ENCODE measurements at regions not wholly inside any gene's neighbourhood (a gene's known extent, or its start where the extent isn't known, plus 50 kb on each side); places are given as distances from the start of the nearest gene placed in this dataset.

DNA sequence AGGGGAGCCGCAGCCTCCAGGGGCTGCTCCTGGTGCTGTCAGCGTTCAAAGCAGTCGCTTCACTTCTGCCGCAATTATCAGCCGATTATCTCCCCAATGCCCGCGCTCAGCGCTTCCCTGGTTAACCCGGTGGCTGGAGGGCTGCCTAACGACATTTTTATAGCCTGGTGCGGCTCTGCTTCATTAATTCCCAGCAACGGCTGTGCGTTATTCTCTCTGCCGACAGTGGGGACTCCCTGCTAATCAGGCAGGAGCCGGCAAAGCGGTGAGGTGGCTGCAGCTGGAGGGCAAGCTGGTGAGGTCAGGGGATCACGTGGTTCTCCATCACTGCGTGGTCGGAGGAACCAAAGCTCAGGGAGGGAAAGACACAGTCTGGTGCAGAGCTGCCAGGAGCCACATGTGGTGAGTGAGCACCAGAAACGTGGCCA is 62.9 kb downstream of the GLRX5 start:
- Histone ChIP-seq H3K36me3 (no peaks in the 10 kb centered on the region), H3K4me1 (ENCODE audit: low read depth) (peaks cover 3% of the 10 kb centered on the region), H3K27me3 (peaks cover 21% of the 10 kb centered on the region), H3K27ac (no peak overlapping the region), H3K9me3 (ENCODE audit: low read depth) (no peaks in the 10 kb centered on the region), H3K4me3 (peak overlapping the region; percentile 13)
- DNase-seq (ENCODE audit: low read depth in 1 of 2, low spot score in 1 of 2): peak; percentile 10 to 62
- TF ChIP-seq, protein P1, sequence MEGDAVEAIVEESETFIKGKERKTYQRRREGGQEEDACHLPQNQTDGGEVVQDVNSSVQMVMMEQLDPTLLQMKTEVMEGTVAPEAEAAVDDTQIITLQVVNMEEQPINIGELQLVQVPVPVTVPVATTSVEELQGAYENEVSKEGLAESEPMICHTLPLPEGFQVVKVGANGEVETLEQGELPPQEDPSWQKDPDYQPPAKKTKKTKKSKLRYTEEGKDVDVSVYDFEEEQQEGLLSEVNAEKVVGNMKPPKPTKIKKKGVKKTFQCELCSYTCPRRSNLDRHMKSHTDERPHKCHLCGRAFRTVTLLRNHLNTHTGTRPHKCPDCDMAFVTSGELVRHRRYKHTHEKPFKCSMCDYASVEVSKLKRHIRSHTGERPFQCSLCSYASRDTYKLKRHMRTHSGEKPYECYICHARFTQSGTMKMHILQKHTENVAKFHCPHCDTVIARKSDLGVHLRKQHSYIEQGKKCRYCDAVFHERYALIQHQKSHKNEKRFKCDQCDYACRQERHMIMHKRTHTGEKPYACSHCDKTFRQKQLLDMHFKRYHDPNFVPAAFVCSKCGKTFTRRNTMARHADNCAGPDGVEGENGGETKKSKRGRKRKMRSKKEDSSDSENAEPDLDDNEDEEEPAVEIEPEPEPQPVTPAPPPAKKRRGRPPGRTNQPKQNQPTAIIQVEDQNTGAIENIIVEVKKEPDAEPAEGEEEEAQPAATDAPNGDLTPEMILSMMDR (IDR thresholded peaks at IDR 0.05; ENCODE audit: low read depth, low read length): no peak

DNA sequence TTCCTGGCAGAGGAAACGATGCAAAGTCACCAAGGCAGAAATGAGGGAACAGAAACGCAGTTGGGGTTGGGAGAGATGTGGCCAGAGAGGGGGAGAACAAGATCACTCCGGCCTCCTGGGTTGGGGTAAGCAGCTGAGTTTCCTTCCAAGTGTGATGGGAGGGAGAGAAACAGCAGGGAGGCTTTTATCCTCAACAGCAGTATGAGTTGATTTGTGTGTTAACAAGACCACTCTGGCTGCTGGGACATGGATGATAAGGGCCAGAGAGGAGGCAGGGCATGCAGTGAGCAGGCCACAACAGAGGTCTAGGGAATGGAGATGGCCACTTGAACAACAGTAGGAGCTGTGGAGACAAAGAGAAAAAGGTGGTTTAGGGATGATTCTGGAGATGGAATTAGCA is 66.8 kb downstream of the GLRX5 start:
- Histone ChIP-seq H3K27me3 (peaks cover 27% of the 10 kb centered on the region), H3K4me1 (ENCODE audit: low read depth) (peaks cover 3% of the 10 kb centered on the region), H3K36me3 (no peaks in the 10 kb centered on the region), H3K9me3 (ENCODE audit: low read depth) (no peaks in the 10 kb centered on the region), H3K4me3 (no peak overlapping the region), H3K27ac (no peak overlapping the region)
- peak in 1 of 2 donors; percentile 41 for DNase-seq (ENCODE audit: low read depth in 1 of 2, low spot score in 1 of 2)
- TF ChIP-seq, protein P1 (IDR thresholded peaks at IDR 0.05; ENCODE audit: low read depth, low read length): no peak

DNA sequence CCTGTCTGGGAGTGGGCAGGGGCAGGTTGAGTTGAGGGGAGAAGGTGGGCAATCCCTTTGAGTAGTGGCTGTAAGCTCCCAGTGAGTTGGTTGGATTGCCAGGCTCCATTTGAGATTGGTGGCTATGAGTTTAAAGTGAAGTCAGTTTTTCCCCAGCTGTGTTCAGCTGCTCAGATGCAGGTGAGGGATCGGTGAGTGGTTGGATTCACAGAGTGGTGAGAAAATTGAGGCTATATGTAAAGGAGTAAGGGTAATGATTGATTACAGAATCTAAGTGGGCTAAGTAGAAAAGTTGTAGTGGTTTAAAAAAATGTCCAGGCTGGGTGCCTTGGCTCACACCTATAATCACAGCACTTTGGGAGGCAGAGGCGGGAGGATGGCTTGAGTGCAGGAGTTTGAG is 68.6 kb downstream of the GLRX5 start:
- TF ChIP-seq, protein P1 (IDR thresholded peaks at IDR 0.05; ENCODE audit: low read depth, low read length): no peak
- H3K4me1 ChIP-seq (ENCODE audit: low read depth): no peaks in the 10 kb centered on the region
- H3K27ac ChIP-seq: no peak overlapping the region
- no peaks in the 10 kb centered on the region for H3K36me3 ChIP-seq
- no peak for DNase-seq (ENCODE audit: low read depth in 1 of 2, low spot score in 1 of 2)
- H3K27me3 ChIP-seq: peaks cover 38% of the 10 kb centered on the region
- no peaks in the 10 kb centered on the region for H3K9me3 ChIP-seq (ENCODE audit: low read depth)
- H3K4me3 ChIP-seq: no peak overlapping the region

DNA sequence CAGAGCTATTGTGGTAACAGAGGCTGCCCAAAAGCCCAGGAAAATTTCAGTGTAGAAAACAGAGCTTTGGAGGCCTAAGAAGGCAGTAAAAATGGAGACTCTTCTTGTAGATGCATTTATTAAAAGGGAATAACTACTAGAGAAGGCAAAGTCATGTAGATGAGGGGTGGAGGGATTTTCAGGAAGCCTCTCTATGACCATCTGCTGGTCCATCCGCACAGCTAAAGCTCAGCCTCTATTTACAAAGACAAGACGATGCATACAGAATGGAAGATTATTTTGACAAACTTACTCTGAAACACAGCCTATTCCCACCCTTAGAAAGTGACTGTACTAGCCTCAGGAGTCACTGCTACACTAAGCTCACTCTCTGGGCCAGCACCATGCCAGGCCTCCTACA is 71.4 kb downstream of the GLRX5 start:
- Histone ChIP-seq H3K4me1 (ENCODE audit: low read depth) (no peaks in the 10 kb centered on the region), H3K9me3 (ENCODE audit: low read depth) (no peaks in the 10 kb centered on the region), H3K4me3 (no peak overlapping the region), H3K36me3 (no peaks in the 10 kb centered on the region), H3K27ac (no peak overlapping the region), H3K27me3 (peaks cover 17% of the 10 kb centered on the region)
- TF ChIP-seq, protein P1 (IDR thresholded peaks at IDR 0.05; ENCODE audit: low read depth, low read length): no peak
- DNase-seq (ENCODE audit: low read depth in 1 of 2, low spot score in 1 of 2): no peak

DNA sequence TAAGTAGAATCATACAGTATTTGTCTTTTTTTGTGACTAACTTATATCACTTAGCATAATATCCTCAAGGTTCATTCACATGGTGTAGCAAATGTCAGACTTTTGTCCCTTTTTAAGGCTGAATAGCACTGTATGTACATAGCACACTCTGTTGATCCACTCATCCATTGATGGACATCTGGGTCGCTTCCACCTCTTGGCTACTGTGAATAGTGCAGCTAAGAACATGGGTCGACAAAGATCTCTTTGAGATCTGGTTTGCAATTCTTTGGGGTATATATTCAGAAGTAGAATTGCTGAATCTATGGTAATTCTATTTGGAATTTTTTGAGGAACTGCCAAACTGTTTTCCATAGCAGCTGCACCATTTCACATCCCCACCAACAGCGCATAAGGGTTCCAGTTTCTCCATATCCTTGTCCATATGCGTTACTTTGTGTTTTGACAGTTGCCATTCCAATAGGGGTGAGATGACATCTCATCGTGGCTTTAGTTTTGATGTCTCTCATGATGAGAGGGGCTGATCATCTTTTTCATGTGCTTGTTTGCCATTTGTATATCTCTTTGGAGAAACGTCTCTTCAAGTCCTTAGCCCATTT is 73.9 kb downstream of the GLRX5 start:
- Histone ChIP-seq H3K36me3 (no peaks in the 10 kb centered on the region), H3K4me1 (ENCODE audit: low read depth) (no peaks in the 10 kb centered on the region), H3K27ac (no peak overlapping the region), H3K4me3 (no peak overlapping the region), H3K27me3 (peaks cover 17% of the 10 kb centered on the region), H3K9me3 (ENCODE audit: low read depth) (no peaks in the 10 kb centered on the region)
- TF ChIP-seq, protein P1 (IDR thresholded peaks at IDR 0.05; ENCODE audit: low read depth, low read length): no peak
- no peak for DNase-seq (ENCODE audit: low read depth in 1 of 2, low spot score in 1 of 2)
